Retina (tissue), 1 donor: ENCODE measurements at regions not wholly inside any gene's neighbourhood (a gene's known extent, or its start where the extent isn't known, plus 50 kb on each side); places are given as distances from the start of the nearest gene placed in this dataset.

Experiments
- DNase-seq: peaks from one replicate; pipeline ENCODE4 v3.0.0-alpha.2; 2016

- DNase-seq = no peak
These were observed 311.7 kb upstream of the PKDCC start for GRCh38 chr2:41736105-41736567.

GRCh38 chr2:41736586-41736985 lies 311.2 kb upstream of the PKDCC start:
- DNase-seq = no peak

GRCh38 chr2:41737888-41738287 lies 309.9 kb upstream of the PKDCC start:
- DNase-seq = no peak

- DNase-seq = peak; percentile 56
These were observed 305.7 kb upstream of the PKDCC start for GRCh38 chr2:41741951-41742595.

- DNase-seq = no peak
These were observed 304.5 kb upstream of the PKDCC start for GRCh38 chr2:41743324-41743723.

- DNase-seq = no peak
These were observed 297.0 kb upstream of the PKDCC start for GRCh38 chr2:41750829-41751228.

GRCh38 chr2:41759880-41760279 lies 287.9 kb upstream of the PKDCC start:
- DNase-seq = no peak

GRCh38 chr2:41763141-41763540 lies 284.7 kb upstream of the PKDCC start:
- peak; percentile 83 for DNase-seq

- DNase-seq = no peak
These were observed 283.7 kb upstream of the PKDCC start for GRCh38 chr2:41764131-41764530.

- DNase-seq = no peak
These were observed 282.9 kb upstream of the PKDCC start for GRCh38 chr2:41764919-41765318.

GRCh38 chr2:41768310-41768709 lies 279.5 kb upstream of the PKDCC start:
- DNase-seq = no peak

GRCh38 chr2:41771710-41772109 lies 276.1 kb upstream of the PKDCC start:
- DNase-seq = no peak

GRCh38 chr2:41772697-41773096 lies 275.1 kb upstream of the PKDCC start:
- no peak for DNase-seq

GRCh38 chr2:41774011-41774605 lies 273.7 kb upstream of the PKDCC start:
- no peak for DNase-seq

- no peak for DNase-seq
These were observed 272.3 kb upstream of the PKDCC start for GRCh38 chr2:41775366-41776025.

- DNase-seq = peak; percentile 24
These were observed 267.9 kb upstream of the PKDCC start for GRCh38 chr2:41779888-41780287.

- DNase-seq = peak; percentile 63
These were observed 265.3 kb upstream of the PKDCC start for GRCh38 chr2:41782306-41783158.

GRCh38 chr2:41784496-41784895 lies 263.3 kb upstream of the PKDCC start:
- no peak for DNase-seq

- no peak for DNase-seq
These were observed 262.4 kb upstream of the PKDCC start for GRCh38 chr2:41785251-41786022.

- DNase-seq = no peak
These were observed 256.3 kb upstream of the PKDCC start for GRCh38 chr2:41791523-41791922.

- no peak for DNase-seq
These were observed 244.5 kb upstream of the PKDCC start for GRCh38 chr2:41803361-41803760.

- DNase-seq = no peak
These were observed 241.5 kb upstream of the PKDCC start for GRCh38 chr2:41806286-41806685.

- no peak for DNase-seq
These were observed 226.7 kb upstream of the PKDCC start for GRCh38 chr2:41821167-41821566.
